Transverse colon (tissue), 4 donors: ENCODE measurements at regions not wholly inside any gene's neighbourhood (a gene's known extent, or its start where the extent isn't known, plus 50 kb on each side); places are given as distances from the start of the nearest gene placed in this dataset.

Source experiments
- POLR2A ChIP-seq: fragments of 450-650 bp; IDR thresholded peaks from one replicate; pipeline ENCODE4 v1.6.1; 2016; ENCODE audit warnings: antibody characterized with exemption, mild to moderate bottlenecking, moderate library complexity
- POLR2AphosphoS5 ChIP-seq, 3 donors: sonication (generic); formaldehyde crosslinking; IDR thresholded peaks; one replicate each; pipeline ENCODE4 v1.6.1; 2016; ENCODE audit warnings: antibody characterized with exemption in 3 of 3
- TF ChIP-seq, protein P1 (sequence below), 5 experiments: fragments of 200-600 bp in 3 of 5; fragments of 450-650 bp in 2 of 5; sonication (generic) in 3 of 5; IDR thresholded peaks; 1 replicate in 2 of 5; 2 replicates in 3 of 5; pipeline ENCODE4 v1.5.1; 2016 to 2017; ENCODE audit warnings: antibody characterized with exemption in 5 of 5, inconsistent platforms in 3 of 5, mild to moderate bottlenecking in 2 of 5, moderate library complexity in 1 of 5

GRCh38 chr18:51288582-51288981, 91.1 kb upstream of the MEX3C start:
- TF ChIP-seq, protein P1, sequence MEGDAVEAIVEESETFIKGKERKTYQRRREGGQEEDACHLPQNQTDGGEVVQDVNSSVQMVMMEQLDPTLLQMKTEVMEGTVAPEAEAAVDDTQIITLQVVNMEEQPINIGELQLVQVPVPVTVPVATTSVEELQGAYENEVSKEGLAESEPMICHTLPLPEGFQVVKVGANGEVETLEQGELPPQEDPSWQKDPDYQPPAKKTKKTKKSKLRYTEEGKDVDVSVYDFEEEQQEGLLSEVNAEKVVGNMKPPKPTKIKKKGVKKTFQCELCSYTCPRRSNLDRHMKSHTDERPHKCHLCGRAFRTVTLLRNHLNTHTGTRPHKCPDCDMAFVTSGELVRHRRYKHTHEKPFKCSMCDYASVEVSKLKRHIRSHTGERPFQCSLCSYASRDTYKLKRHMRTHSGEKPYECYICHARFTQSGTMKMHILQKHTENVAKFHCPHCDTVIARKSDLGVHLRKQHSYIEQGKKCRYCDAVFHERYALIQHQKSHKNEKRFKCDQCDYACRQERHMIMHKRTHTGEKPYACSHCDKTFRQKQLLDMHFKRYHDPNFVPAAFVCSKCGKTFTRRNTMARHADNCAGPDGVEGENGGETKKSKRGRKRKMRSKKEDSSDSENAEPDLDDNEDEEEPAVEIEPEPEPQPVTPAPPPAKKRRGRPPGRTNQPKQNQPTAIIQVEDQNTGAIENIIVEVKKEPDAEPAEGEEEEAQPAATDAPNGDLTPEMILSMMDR (IDR thresholded peaks at IDR 0.05), result no peak
- no peak for TF ChIP-seq POLR2A
- TF ChIP-seq POLR2AphosphoS5 (IDR thresholded peaks at IDR 0.05), result no peak
